ENCODE measurements at regions not wholly inside any gene's neighbourhood (a gene's known extent, or its start where the extent isn't known, plus 50 kb on each side); places are given as distances from the start of the nearest gene placed in this dataset.

DNA sequence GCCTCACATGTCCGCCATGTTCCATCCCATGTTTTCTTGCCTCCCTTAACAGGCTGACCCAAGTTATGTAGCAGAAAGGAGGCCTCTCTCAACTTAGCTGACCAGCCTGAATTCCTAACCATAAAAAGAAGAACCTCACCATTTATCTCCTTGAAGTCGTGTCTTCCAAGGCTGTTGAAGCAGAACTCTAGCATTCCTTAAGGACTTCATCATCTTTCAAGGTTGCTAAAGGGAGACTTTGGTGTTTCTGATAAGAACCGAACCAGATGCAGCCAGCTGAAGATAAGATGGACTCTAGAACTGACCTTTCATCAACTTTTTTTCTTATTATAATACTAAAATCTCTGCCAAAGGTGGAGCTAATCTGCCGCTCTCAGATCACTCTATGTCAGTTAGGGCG lies 571.7 kb upstream of the SLC35B3 start:
- Histone ChIP-seq H3K4me2 (replicated peaks; ENCODE audit: extremely low read depth, low read length, poor library complexity, severe bottlenecking) (no peak overlapping the region), H3K27me3 (ENCODE audit: control insufficient read depth in 2 of 2, insufficient read depth in 2 of 2, low read length in 2 of 2) (no peaks in the 10 kb centered on the region), H3K9me3 (replicated peaks in 1 of 2; ENCODE audit: control insufficient read depth in 1 of 2, insufficient read depth in 1 of 2, low read length in 2 of 2) (no peaks in the 10 kb centered on the region), H3K9ac (ENCODE audit: insufficient read depth, low read length, poor library complexity, severe bottlenecking) (no peak overlapping the region), H4K20me1 (ENCODE audit: insufficient read depth, low read length) (no peaks in the 10 kb centered on the region), H3K36me3 (replicated peaks in 1 of 2; ENCODE audit: control insufficient read depth in 1 of 2, insufficient read depth in 2 of 2, low read length in 2 of 2) (no peaks in the 10 kb centered on the region), H3K4me3 (replicated peaks in 1 of 3; ENCODE audit: low read depth in 2 of 3, low read length in 3 of 3) (no peak overlapping the region), H3K79me2 (ENCODE audit: insufficient read depth, low read length) (no peaks in the 10 kb centered on the region), H3K27ac (ENCODE audit: low read depth in 1 of 2, low read length in 2 of 2) (no peak overlapping the region), H3K4me1 (ENCODE audit: control insufficient read depth in 1 of 2, insufficient read depth in 2 of 2, low read length in 2 of 2) (no peaks in the 10 kb centered on the region), H2AFZ (ENCODE audit: insufficient read depth, low read depth, low read length, poor library complexity, severe bottlenecking) (no peak overlapping the region)
- TF ChIP-seq, protein P1, sequence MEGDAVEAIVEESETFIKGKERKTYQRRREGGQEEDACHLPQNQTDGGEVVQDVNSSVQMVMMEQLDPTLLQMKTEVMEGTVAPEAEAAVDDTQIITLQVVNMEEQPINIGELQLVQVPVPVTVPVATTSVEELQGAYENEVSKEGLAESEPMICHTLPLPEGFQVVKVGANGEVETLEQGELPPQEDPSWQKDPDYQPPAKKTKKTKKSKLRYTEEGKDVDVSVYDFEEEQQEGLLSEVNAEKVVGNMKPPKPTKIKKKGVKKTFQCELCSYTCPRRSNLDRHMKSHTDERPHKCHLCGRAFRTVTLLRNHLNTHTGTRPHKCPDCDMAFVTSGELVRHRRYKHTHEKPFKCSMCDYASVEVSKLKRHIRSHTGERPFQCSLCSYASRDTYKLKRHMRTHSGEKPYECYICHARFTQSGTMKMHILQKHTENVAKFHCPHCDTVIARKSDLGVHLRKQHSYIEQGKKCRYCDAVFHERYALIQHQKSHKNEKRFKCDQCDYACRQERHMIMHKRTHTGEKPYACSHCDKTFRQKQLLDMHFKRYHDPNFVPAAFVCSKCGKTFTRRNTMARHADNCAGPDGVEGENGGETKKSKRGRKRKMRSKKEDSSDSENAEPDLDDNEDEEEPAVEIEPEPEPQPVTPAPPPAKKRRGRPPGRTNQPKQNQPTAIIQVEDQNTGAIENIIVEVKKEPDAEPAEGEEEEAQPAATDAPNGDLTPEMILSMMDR (IDR thresholded peaks at IDR 0.05), result no peak
- Mint-ChIP-seq H3K36me3 (no peaks in the 10 kb centered on the region), H3K27me3 (ENCODE audit: low read depth in 3 of 3) (peaks cover 0 to 2% (median 0%) of the 10 kb centered on the region in 3 donors), H3K4me1 (no peaks in the 10 kb centered on the region), H3K27ac (no peak overlapping the region), H3K4me3 (no peak overlapping the region), H3K9me3 (peaks cover 0 to 5% (median 0%) of the 10 kb centered on the region in 7 donors)
- intact Hi-C loops (cut with micrococcal nuclease), result no loop called here
- DNase-seq, result no peak
- 90% methylated on average over 2 of the region's 5 CpGs for WGBS (ENCODE audit: insufficient coverage)

DNA sequence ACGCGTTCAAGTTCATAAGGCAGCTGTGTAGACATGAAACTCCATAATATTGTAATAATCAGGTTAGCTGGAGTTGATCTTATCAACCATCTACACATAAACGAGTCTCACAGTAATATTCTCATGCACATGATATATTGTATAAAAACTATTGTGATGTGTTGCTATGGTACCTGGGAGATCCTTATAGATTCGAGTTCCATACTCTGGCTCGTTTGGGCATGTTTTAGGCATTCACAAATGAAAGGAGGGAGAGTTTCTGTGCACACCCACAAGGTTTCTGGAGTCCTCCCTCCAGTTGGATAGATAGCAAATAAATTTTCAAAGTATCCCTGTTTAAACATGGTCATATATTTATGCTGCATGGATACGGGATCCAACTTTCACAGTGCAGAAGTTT lies 567.5 kb upstream of the SLC35B3 start:
- no peak overlapping the region for H3K27ac ChIP-seq (ENCODE audit: low read depth in 1 of 2, low read length in 2 of 2)
- no peak overlapping the region for H3K9ac ChIP-seq (ENCODE audit: insufficient read depth, low read length, poor library complexity, severe bottlenecking)
- WGBS (ENCODE audit: insufficient coverage), result no CpG with 5 or more reads among the region's 6 CpGs
- no peak overlapping the region for H3K4me3 Mint-ChIP-seq
- H3K36me3 ChIP-seq (replicated peaks in 1 of 2; ENCODE audit: control insufficient read depth in 1 of 2, insufficient read depth in 2 of 2, low read length in 2 of 2), result no peaks in the 10 kb centered on the region
- H3K4me1 ChIP-seq (ENCODE audit: control insufficient read depth in 1 of 2, insufficient read depth in 2 of 2, low read length in 2 of 2), result no peaks in the 10 kb centered on the region
- H4K20me1 ChIP-seq (ENCODE audit: insufficient read depth, low read length), result no peaks in the 10 kb centered on the region
- H3K4me3 ChIP-seq (replicated peaks in 1 of 3; ENCODE audit: low read depth in 2 of 3, low read length in 3 of 3), result no peak overlapping the region
- H3K9me3 ChIP-seq (replicated peaks in 1 of 2; ENCODE audit: control insufficient read depth in 1 of 2, insufficient read depth in 1 of 2, low read length in 2 of 2), result no peaks in the 10 kb centered on the region
- no peaks in the 10 kb centered on the region for H3K36me3 Mint-ChIP-seq
- intact Hi-C loops (cut with micrococcal nuclease), result no loop called here
- H3K4me2 ChIP-seq (replicated peaks; ENCODE audit: extremely low read depth, low read length, poor library complexity, severe bottlenecking), result no peak overlapping the region
- TF ChIP-seq, protein P1 (IDR thresholded peaks at IDR 0.05), result no peak
- peaks cover 0 to 5% (median 2%) of the 10 kb centered on the region in 7 donors for H3K9me3 Mint-ChIP-seq
- peaks cover 0 to 2% (median 0%) of the 10 kb centered on the region in 3 donors for H3K27me3 Mint-ChIP-seq (ENCODE audit: low read depth in 3 of 3)
- no peaks in the 10 kb centered on the region for H3K79me2 ChIP-seq (ENCODE audit: insufficient read depth, low read length)
- H3K27me3 ChIP-seq (ENCODE audit: control insufficient read depth in 2 of 2, insufficient read depth in 2 of 2, low read length in 2 of 2), result no peaks in the 10 kb centered on the region
- DNase-seq, result no peak
- no peaks in the 10 kb centered on the region for H3K4me1 Mint-ChIP-seq
- no peak overlapping the region for H2AFZ ChIP-seq (ENCODE audit: insufficient read depth, low read depth, low read length, poor library complexity, severe bottlenecking)
- no peak overlapping the region for H3K27ac Mint-ChIP-seq
